GF-D8 (cell line): ENCODE measurements at regions not wholly inside any gene's neighbourhood (a gene's known extent, or its start where the extent isn't known, plus 50 kb on each side); places are given as distances from the start of the nearest gene placed in this dataset.

ENCODE experiments used
- DNase-seq: peaks from one replicate; lab custom pipeline; 2025; lab: John Stamatoyannopoulos, UW

DNA sequence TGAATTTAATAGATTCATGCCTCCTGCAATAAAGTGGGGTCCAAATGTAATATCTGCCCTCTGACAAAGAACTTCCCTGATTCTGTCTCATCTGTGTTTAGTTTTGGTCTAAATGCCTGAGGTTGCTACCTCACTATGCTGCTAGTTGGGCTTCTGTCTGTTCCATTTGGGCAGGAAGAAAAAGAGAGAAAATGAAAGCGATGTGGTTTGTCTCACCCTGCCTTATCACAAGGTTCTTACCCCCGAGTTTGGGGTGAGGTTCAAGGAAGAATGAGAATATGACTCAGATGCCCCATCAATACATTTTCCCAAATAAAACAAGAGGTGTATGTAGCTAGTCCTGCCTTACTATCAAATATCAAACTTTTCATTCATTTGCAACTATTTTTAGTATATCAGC lies 132.1 kb upstream of the MTAP start:
- DNase-seq = no peak

- no peak for DNase-seq
Observed at GRCh38 chr9:21672140-21672539, 130.3 kb upstream of the MTAP start.

GRCh38 chr9:21672761-21673160 lies 129.7 kb upstream of the MTAP start:
- no peak for DNase-seq

DNA sequence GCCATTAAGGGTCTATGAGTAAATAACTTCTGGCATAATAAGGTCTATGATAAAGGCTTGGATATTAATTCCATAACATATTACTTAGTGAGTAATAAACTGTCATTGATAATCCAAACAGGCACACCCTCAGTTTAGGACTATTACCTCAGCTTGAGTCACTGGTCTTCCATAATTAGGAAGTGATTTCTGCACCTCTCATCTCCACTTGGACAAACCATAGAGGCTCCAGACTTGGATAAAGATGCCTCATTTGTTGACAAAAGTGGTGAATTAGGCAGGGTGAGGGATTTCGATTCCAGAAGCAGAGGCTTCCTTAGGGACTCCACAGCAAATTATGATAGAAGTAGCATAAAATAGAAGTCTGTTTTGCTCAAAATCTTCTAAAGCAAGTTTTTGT lies 127.5 kb upstream of the MTAP start:
- no peak for DNase-seq

DNA sequence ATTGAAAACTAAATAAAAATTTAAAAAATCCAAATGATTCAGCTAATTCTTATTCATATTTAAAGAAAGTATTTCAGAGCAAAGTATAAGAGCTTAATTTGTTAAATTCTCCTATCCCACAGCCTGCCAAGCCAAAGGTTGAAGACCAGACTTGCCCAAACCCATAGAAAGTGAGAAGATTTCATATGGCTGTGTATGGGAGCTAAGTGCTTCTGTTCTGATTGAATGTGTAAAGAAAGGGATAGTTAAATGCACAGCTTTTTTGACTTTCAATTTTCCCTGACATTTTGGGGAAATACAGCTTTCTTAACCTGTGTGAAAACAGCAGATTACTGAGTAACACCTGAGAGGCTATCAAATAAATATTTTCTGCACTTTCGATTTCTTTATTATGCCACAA lies 125.0 kb upstream of the MTAP start:
- DNase-seq = no peak

GRCh38 chr9:21677834-21678233 lies 124.6 kb upstream of the MTAP start:
- no peak for DNase-seq

GRCh38 chr9:21679432-21679831 lies 123.0 kb upstream of the MTAP start:
- DNase-seq = no peak

DNA sequence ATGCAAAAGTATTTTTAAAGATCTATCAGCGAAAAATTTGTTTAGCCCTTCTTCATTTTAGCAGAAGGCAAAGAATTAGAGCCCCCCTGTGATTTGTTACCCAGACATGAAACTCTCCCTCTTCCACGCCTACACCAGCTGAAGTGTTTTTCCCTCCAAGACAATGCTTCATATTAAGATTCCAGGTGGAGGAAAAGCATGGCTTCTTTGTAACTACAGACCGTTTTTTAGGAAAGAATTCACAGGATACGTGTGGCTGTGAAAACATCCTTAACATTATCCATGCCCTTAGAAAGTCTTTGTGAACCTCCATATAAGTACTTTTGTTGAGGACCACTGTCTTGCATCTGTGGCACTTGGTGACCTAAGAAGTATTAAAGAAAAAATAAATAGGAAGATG lies 121.8 kb upstream of the MTAP start:
- no peak for DNase-seq

DNA sequence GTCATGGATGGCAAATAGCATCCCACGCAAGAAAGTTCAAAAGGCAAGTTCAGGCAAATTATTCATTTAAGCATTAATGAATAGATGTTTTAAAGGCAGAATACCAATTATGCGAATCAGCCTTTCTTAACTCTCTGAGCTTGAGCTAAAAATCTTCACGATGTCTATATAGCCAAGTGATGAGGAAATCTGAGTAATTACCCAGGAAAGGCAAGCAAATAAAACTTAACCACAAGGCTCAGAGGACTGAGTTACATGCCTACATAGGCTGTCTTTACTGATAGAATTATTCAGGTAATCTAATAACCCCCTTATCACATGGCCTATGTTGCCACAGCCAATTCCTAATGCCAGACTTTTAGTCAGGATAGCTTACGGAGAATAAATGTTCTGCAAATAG lies 120.8 kb upstream of the MTAP start:
- no peak for DNase-seq

GRCh38 chr9:21682381-21682780 lies 120.1 kb upstream of the MTAP start:
- DNase-seq = no peak

DNA sequence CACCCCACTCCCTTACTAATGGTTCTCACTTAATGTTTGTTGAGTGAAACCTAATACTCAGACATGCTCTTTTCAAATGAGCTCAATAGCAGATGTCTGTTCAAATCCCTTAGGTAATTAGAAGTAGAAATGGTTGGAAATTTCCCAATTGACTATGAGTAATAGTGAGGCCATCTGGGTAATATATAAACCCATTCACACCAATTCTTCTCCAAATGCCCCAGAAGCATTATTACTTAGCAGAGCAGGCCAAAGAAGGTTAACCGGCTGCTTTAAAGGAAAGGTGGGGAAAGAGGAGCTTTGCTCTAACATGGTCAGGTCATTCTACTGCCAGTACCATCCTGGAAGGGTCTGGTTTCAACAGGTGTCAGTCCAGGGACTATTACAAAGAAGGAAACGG lies 119.5 kb upstream of the MTAP start:
- no peak for DNase-seq

DNA sequence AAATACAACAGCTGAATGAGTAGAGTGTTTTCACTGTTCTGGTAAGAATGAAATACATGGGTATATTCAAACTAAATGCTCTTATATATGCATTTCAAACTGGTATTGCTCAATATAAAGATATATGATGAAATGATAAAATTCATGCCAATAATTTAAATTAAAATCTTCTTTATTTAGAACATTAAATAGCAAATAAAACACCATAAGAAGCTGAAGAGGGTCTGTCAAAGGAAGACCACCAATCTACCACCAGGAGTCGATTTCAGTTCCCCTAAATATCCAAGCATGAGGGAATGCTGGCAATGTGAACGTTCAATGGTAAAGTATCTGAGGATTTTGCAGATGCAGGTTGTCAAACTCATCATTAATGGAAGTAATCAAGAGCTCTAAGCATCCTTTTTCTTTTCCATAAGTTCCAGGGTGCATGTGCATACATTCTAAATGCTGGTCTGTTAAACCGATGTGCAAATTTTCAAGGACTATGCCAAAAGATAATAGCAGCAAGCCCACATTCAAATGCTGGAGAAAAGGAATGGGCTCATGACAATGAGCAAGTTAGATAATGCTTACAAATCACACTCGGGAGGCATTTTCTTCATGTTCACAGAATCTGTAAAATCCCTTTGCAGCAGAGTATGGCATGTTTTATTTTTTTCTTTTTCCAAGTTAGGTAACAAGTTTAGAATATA lies 118.8 kb upstream of the MTAP start:
- no peak for DNase-seq

- no peak for DNase-seq
Observed at GRCh38 chr9:21684231-21684630, 118.2 kb upstream of the MTAP start.

DNA sequence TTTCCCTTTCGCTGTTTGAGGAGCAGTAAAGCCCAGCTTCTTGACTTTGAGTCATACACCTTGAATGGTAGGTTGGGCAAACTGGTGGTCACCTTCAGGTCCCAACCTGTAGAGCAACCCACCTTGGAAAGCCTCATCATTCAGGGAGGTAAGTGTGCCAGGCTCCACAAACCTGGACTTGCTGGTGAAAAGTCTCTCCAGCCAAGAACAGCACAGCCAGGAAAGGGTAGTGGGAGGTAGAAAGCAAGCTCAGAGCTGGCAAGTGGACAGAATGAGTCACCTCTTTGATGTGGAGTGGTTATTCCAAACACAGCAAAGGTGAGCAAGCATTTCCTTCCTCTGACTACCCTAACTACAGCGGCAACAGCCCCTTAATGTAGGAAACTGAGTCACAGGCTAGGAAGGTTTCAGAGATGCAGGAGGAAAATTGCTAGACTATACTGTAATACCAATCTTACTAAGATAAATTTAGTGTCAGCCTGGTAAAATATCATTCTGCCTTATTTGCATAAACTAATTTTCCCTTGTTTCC lies 117.5 kb upstream of the MTAP start:
- DNase-seq = no peak

DNA sequence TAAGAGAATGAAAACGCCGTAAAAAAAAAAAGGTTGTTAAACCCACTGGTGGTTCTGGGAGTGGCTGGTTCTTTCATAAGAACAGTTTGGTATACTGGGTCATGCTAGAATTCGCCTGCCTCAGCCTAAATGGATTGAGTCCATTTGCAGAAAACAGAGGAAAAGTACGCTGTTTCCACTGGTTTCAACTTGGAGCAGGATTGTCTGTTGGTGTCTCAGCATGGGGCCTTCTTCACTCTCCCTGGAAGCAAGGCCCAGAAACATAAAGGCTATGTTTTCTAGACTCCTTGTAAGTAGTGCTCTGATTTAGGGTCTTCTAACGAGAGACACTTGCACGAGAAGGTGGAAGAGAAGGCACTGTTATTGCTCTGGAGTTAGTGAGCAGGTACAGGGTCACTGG lies 116.9 kb upstream of the MTAP start:
- DNase-seq = no peak

- DNase-seq = no peak
Observed at GRCh38 chr9:21686738-21687137, 115.7 kb upstream of the MTAP start.

GRCh38 chr9:21687351-21687750 lies 115.1 kb upstream of the MTAP start:
- DNase-seq = no peak

DNA sequence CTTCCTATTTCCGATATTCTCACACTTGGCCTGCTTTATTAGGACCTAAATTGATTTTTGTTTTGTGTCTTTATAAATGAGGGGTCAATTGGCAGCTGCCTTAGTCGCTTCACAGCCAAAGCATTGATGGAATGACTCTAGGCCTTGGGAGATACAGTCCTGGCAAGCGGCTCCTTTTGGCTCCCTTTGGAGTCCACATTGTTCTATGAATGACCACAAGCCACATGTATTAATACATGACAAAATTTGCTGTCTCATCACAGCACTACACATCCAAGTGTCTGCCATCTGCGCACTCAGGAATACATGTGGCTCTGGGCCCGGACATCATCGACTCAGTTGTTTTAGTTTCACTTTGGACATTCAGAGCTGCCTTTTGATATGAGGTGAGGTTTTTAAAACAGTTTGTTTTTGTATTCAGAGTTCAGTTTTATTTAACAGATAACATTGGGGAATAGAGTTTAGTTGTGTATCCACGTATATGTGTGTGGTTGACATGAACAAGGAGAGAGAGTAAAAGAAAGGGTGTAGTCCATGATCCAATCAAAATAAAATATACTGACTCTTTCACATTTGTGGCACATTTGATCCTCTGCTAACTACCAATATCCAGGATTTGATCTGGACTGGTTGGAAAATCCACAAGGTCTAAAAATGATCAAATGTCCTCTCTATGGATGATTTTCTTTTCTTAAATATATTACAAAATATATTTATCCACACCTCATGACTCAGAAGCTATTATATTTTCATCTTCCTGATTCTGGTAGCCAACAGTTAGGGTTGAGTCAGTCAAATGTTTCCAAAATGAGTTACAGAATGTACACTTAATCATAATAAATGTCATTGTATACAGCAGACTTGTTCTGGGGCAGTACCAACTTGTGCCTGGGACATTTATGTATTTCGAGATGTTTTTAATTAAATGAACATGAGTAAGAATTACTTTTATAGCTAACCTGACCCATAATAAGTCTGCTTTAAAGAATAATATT lies 114.0 kb upstream of the MTAP start:
- DNase-seq = no peak

DNA sequence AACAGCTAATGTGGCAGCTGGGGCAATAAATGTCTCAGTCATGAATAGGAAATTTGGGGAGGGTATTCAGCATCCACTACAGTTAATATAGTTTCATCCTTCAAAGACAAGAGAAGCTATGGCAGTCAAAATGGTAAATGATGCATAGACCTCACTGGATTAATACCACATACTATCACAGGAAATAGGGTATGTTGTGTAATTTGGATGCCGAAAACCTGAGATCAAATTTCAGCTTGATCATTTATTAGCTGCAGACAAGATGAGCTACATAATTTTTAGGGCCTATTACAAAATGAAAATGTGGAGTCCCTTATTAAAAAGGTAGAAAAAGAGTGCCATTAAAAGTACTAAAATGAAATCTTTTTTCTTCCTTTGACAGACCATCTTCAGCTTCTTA lies 112.6 kb upstream of the MTAP start:
- no peak for DNase-seq

GRCh38 chr9:21690561-21690960 lies 111.9 kb upstream of the MTAP start:
- DNase-seq = no peak

GRCh38 chr9:21692390-21692789 lies 110.0 kb upstream of the MTAP start:
- DNase-seq = no peak

- DNase-seq = no peak
Observed at GRCh38 chr9:21694424-21694823, 108.0 kb upstream of the MTAP start.

DNA sequence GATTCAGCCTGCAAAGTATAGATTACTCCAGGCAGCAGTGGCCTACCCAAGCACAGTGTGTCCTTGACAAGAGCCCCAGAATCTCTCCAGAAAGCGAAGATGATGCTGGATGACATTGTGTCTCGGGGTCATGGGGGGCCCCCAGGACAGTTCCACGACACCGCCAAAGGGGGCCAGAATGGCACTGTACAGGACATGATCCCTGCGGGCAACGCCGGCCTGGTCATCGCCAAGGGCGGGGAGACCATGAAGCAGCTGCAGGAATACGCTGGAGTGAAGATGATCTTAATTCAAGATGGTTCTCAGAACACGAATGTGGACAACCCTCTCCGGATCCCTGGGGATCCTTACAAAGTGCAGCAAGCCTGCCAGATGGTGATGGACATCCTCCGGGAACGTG lies 107.0 kb upstream of the MTAP start:
- no peak for DNase-seq
